GM21825 (cell line): ENCODE measurements at regions not wholly inside any gene's neighbourhood (a gene's known extent, or its start where the extent isn't known, plus 50 kb on each side); places are given as distances from the start of the nearest gene placed in this dataset.

ENCODE experiments used
- ATAC-seq: cut with Tn5 transposase; IDR thresholded peaks from one replicate; pipeline ENCODE4 v1.9.1; 2021; ENCODE audit warnings: mild to moderate bottlenecking, moderate library complexity; ENCODE audit not compliant: unreplicated experiment

- ATAC-seq = no peak
Observed at GRCh38 chr3:157815739-157816138, 290.5 kb downstream of the SHOX2 start.

- ATAC-seq = no peak
Observed at GRCh38 chr3:157810924-157811718, 295.1 kb downstream of the SHOX2 start.

- no peak for ATAC-seq
Observed at GRCh38 chr3:157807280-157807679, 298.9 kb downstream of the SHOX2 start.

GRCh38 chr3:157805538-157805937, 300.7 kb downstream of the SHOX2 start:
- no peak for ATAC-seq

- ATAC-seq = no peak
Observed at GRCh38 chr3:157794771-157795170, 291.6 kb upstream of the VEPH1 start.

DNA sequence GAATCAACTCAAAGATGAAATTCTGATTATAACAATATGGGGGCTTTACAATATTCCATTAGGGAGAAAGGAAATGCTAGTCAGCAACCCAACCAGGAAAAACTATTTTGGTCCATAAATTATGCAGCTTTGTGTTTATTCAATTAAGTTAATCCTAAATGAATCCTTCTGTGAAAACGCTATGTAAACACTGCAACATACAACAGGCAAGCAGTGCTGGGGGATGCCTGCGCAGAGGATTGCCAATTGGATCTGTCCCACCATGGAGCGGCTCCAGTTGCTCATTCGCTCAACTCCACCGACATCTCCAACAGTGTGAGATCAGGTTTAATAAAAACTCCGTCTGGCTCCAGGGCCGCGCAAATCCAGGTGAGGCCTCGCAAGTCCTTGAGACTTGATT, 290.5 kb upstream of the VEPH1 start:
- ATAC-seq = no peak

- no peak for ATAC-seq
Observed at GRCh38 chr3:157789162-157789561, 285.9 kb upstream of the VEPH1 start.

GRCh38 chr3:157786618-157787017, 283.4 kb upstream of the VEPH1 start:
- ATAC-seq = no peak

GRCh38 chr3:157786211-157786610, 283.0 kb upstream of the VEPH1 start:
- ATAC-seq = no peak

- no peak for ATAC-seq
Observed at GRCh38 chr3:157785102-157785826, 282.0 kb upstream of the VEPH1 start.

- no peak for ATAC-seq
Observed at GRCh38 chr3:157782236-157782635, 279.0 kb upstream of the VEPH1 start.

DNA sequence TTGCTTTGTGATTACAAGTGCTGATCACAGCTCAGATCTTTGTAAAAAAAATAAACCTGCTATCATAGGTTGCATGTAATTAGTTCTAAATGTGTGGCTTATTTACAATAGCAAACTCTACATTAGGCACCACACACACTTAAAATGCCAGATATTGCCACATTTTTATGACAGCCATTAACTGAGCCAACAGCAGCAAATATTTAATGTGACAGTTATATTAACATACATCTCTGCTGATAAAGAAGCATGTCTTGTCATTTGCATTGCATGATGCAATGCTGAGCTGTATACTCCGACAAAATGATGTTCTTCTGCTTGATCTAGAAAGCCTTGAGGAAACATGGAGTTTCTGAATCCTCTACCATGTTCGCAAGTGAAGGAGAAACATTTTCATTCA, 273.6 kb upstream of the VEPH1 start:
- no peak for ATAC-seq

GRCh38 chr3:157775446-157775845, 272.2 kb upstream of the VEPH1 start:
- ATAC-seq = no peak

- no peak for ATAC-seq
Observed at GRCh38 chr3:157769378-157769777, 266.2 kb upstream of the VEPH1 start.

DNA sequence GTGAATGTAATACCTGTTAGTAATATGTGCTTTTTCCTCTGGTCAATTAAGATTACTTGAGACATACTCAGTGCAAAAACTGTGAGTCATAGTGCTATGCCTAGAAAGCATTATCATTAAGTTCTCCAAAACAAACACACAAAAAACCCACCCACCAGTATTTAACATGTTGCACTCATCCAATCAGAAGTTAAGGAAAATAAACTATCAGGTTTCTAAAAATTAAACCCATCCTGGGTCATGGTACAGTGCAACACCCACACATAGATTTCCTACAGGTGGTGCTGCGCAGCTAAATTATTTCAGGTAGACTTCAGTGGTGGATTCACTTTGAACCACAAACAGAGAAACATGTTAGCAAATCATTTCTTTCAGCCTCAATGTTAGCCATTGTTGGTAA, 264.4 kb upstream of the VEPH1 start:
- ATAC-seq = no peak

GRCh38 chr3:157763644-157764043, 260.4 kb upstream of the VEPH1 start:
- no peak for ATAC-seq

- ATAC-seq = no peak
Observed at GRCh38 chr3:157759311-157759710, 256.1 kb upstream of the VEPH1 start.

- no peak for ATAC-seq
Observed at GRCh38 chr3:157755233-157755632, 252.0 kb upstream of the VEPH1 start.

DNA sequence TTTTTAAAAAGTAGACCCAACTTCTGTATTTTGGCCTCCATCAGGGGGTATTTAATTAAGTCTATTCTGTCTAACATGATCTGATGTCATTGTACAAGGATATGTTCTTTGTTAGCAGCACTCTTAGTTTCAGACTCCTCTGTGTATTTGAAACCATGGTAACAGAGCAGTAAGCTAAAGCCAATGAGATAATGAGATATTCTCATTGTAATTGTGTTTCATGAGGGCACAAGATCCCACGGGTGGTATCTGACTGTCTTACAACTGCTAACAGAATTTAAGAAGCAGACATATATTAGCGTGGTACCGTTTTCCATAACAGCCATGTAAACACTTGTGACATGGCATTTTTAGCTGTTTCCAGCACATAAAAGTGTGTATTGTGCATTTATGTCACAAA, 251.2 kb upstream of the VEPH1 start:
- ATAC-seq = no peak

DNA sequence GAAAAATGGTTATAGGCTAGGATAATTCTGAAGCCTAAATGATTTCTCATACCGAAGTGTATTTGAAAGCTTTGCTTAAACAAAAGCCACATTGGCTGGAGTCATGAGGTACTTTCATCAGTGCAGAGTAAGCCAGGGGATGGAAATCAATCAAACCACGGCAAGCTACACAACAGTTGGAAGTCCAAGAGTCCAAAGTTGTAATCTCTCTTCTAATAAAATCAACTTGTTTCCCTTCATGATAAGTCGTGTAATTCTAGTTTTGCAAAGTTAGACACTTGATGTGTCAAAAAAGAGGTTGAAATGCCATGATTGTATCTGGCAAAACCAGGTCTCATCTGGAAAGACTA, 250.5 kb upstream of the VEPH1 start:
- no peak for ATAC-seq

GRCh38 chr3:157752956-157753786, 250.0 kb upstream of the VEPH1 start:
- ATAC-seq = no peak

DNA sequence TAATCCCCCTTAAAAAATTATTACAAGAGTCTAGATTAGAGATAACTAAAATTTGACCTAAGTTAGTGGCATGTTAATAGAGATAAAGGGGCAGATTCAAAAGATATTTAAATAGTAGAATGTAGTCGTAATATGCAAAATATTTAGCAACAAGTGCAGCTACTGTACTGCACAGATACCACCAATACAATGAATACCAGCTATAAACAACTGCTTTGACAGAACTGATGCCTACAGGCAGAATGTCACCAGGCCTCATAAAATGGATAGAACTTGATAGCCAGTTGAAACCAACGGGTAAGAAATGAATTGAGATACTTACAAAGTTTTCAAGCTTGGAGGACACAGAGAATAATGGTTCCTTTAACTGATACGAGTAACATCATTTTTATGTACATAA, 249.3 kb upstream of the VEPH1 start:
- no peak for ATAC-seq
